ENCODE measurements at regions not wholly inside any gene's neighbourhood (a gene's known extent, or its start where the extent isn't known, plus 50 kb on each side); places are given as distances from the start of the nearest gene placed in this dataset.

GRCh38 chr14:25588751-25589150 lies 538.8 kb upstream of the STXBP6 start:
- POLR2A ChIA-PET, result no interaction called here
- H4K20me1 ChIP-seq (ENCODE audit: insufficient read depth), result no peaks in the 10 kb centered on the region

More at GRCh38 chr14:25588751-25589150, 538.8 kb upstream of the STXBP6 start:
- Histone ChIP-seq H3K4me1 (ENCODE audit: control insufficient read depth in 1 of 2, insufficient read depth in 2 of 2, low read depth in 1 of 2, low read length in 1 of 2) (no peaks in the 10 kb centered on the region), H3K27me3 (ENCODE audit: insufficient read depth) (no peaks in the 10 kb centered on the region), H3K4me2 (no peak overlapping the region), H3K9ac (no peak overlapping the region), H3K4me3 (ENCODE audit: low read depth in 2 of 2, low read length in 1 of 2) (no peak overlapping the region), H2AFZ (ENCODE audit: low read depth) (no peak overlapping the region), H3K9me3 (no peaks in the 10 kb centered on the region), H3K27ac (ENCODE audit: low read depth in 2 of 2, low read length in 1 of 2) (no peak overlapping the region), H3K36me3 (replicated peaks in 1 of 2; ENCODE audit: control insufficient read depth in 1 of 2, insufficient read depth in 2 of 2, low read length in 1 of 2) (no peaks in the 10 kb centered on the region), H3K79me2 (ENCODE audit: insufficient read depth) (no peaks in the 10 kb centered on the region), H3K9me2 (no peaks in the 10 kb centered on the region), H3F3A (replicated peaks; ENCODE audit: insufficient read depth) (no peaks in the 10 kb centered on the region)
- CTCF ChIA-PET, result no interaction called here
- no peak for TF ChIP-seq GABPA (IDR thresholded peaks at IDR 0.05; ENCODE audit: low read depth)
- no peak for TF ChIP-seq REST (IDR thresholded peaks at IDR 0.05; ENCODE audit: low read depth, low read length)
- no peak for TF ChIP-seq USF2 (IDR thresholded peaks at IDR 0.05; ENCODE audit: borderline replicate concordance, low read depth, low read length)
- no peak for TF ChIP-seq MXI1 (IDR thresholded peaks at IDR 0.05; ENCODE audit: low read depth, low read length)
- no peak for TF ChIP-seq SIN3A (IDR thresholded peaks at IDR 0.05; ENCODE audit: borderline replicate concordance, low read depth, low read length)
- TF ChIP-seq RAD21 (IDR thresholded peaks at IDR 0.05; ENCODE audit: low read length), result no peak
- TF ChIP-seq EP300 (IDR thresholded peaks at IDR 0.05; ENCODE audit: borderline replicate concordance in 1 of 2, low read depth in 1 of 2, low read length in 1 of 2), result no peak
- no peak for TF ChIP-seq GATA2 (CRISPR knock-in tag; IDR thresholded peaks at IDR 0.05)
- TF ChIP-seq PBX3 (IDR thresholded peaks at IDR 0.05), result no peak
- TF ChIP-seq NFIC (IDR thresholded peaks at IDR 0.05; ENCODE audit: borderline replicate concordance), result no peak
- no peak for TF ChIP-seq NRF1 (IDR thresholded peaks at IDR 0.05; ENCODE audit: low read depth, low read length)
- TF ChIP-seq JUND (IDR thresholded peaks at IDR 0.05), result no peak
- no peak for TF ChIP-seq SMC3 (IDR thresholded peaks at IDR 0.05; ENCODE audit: low read depth, low read length)
- TF ChIP-seq TEAD4 (IDR thresholded peaks at IDR 0.05; ENCODE audit: borderline replicate concordance, insufficient read depth), result no peak
- TF ChIP-seq ELF1 (IDR thresholded peaks at IDR 0.05), result no peak
- no peak for TF ChIP-seq FOXJ3 (CRISPR knock-in tag; IDR thresholded peaks at IDR 0.05)
- 9% methylated on average over 3 of the region's 3 CpGs for WGBS (ENCODE audit: low lambda C conversion rate)
- no peak for DNase-seq

Measured in SK-N-SH (cell line).